ENCODE measurements at regions not wholly inside any gene's neighbourhood (a gene's known extent, or its start where the extent isn't known, plus 50 kb on each side); places are given as distances from the start of the nearest gene placed in this dataset.
"Not testable (repeated sequence)": the region's sequence is repeated elsewhere in the genome, so short reads cannot be mapped to it uniquely, and the experiment has no call there.

DNA sequence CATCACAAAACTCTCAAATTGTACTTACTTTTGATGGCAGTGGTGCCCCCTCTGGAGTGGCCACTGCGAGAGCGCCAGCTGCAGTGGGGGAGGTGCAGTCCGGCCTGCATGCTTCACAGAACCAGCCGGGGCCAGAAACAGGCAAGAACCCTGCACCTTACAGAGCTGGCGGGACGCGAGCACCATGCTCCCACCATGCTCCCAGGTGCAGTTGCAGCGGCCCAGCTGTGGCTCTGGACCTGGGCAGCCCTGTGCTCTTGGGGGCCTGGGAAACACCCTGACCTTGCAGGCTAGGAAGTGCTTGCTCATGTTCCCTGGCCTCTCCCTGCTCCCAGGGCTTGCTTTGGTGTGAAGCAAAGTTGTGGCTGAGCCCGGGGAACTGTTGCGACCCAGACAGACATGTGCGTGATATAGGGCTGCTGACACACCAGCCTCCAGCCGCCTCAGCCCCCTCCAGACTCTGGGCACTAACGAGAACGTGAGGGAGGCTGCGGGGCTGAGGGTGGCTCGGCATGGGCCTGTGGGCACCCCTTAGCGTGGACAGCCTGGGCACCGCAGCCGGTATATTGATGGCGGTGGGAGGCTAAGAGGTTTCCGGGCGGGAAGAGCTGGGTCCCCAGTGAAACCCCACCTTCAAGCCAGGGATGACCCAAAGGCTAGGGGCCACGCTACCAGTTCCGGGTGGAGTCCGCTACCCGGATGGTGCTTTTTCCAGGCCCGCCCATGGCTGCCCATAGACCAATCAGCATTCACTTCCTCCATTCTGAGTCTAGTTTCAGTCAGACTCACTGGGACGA, 1809.9 kb upstream of the ACO1 start:
- no peaks in the 10 kb centered on the region for H3K36me3 Mint-ChIP-seq
- H3K9me3 Mint-ChIP-seq, result peaks cover 0 to 17% (median 5%) of the 10 kb centered on the region in 7 donors
- H3K4me1 Mint-ChIP-seq, result no peaks in the 10 kb centered on the region
- no peak overlapping the region for H3K4me3 Mint-ChIP-seq
- no peak overlapping the region for H3K27ac Mint-ChIP-seq
- no peaks in the 10 kb centered on the region for H3K27me3 Mint-ChIP-seq
- DNase-seq, result no peak
- no peak for ATAC-seq (ENCODE audit: low read depth in 2 of 2)

DNA sequence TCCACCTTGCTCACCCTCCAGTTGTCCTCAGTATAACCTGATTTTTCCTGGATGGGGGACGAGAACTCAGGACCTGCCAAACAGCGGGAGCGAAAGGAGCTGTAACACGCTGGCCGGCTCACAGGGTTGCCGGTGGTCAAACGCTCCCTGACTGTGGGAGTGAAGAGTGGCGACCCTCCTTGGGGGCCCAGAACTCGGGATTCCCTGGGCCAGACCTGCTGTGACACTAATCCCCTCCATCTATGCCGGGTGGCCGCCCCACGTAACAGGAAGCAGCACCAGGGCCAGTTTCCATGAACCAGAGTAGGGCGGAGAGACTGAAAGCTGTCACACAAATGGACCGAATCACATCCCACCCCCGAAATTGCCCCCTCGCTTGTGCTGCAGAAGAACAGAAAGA, 1809.2 kb upstream of the ACO1 start:
- Mint-ChIP-seq H3K9me3 (peaks cover 0 to 17% (median 3%) of the 10 kb centered on the region in 7 donors), H3K4me3 (no peak overlapping the region), H3K27ac (no peak overlapping the region), H3K4me1 (no peaks in the 10 kb centered on the region), H3K27me3 (no peaks in the 10 kb centered on the region), H3K36me3 (no peaks in the 10 kb centered on the region)
- ATAC-seq (ENCODE audit: low read depth in 2 of 2) (no peak), DNase-seq (no peak)

DNA sequence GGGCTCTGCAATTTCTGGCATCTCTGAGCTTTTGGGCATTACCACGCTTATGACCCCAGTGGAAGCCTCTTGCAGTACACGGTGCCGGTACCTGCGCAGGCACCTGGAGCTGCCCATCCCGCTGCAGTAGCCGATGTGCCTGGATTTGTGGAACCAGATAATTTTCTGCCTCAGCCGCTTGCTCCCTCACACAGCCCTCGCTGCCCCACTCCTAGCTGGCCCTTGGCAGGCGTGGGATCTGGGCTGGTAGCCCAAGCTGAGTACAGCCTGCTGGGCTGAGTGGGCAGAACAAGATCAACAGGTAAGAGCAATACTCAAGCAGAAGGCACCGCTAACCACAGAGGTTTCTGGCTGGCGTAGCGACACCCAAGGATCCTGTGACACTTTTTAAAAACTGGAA, 1808.8 kb upstream of the ACO1 start:
- no peak for DNase-seq
- Mint-ChIP-seq H3K4me1 (no peaks in the 10 kb centered on the region), H3K27me3 (no peaks in the 10 kb centered on the region), H3K27ac (no peak overlapping the region), H3K4me3 (no peak overlapping the region), H3K36me3 (no peaks in the 10 kb centered on the region), H3K9me3 (peaks cover 0 to 14% (median 3%) of the 10 kb centered on the region in 7 donors)
- no peak for ATAC-seq (ENCODE audit: low read depth in 2 of 2)

DNA sequence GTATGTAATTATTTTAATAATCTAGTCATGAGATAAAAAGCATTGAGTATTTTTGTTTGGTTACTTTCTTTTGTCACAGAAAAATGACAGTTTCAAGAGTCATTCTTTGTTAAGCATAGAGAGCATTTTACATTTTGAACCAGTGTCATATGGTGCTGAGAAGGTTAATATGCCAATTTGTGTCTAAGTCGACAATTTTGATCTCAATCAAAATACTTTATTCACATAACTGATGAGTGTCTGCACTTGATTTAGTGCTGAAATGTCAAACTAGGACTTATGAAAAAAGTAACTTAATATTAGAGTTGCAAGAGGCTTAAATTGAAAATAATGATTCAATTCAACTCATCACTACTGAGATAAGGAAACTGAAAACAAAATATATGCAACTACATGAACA, 1804.6 kb upstream of the ACO1 start:
- ATAC-seq (ENCODE audit: low read depth in 2 of 2) (no peak), DNase-seq (no peak)
- H3K27ac Mint-ChIP-seq, result no peak overlapping the region
- no peaks in the 10 kb centered on the region for H3K36me3 Mint-ChIP-seq
- H3K9me3 Mint-ChIP-seq, result peaks cover 0 to 11% (median 2%) of the 10 kb centered on the region in 7 donors
- H3K27me3 Mint-ChIP-seq, result no peaks in the 10 kb centered on the region
- no peak overlapping the region for H3K4me3 Mint-ChIP-seq
- H3K4me1 Mint-ChIP-seq, result no peaks in the 10 kb centered on the region

DNA sequence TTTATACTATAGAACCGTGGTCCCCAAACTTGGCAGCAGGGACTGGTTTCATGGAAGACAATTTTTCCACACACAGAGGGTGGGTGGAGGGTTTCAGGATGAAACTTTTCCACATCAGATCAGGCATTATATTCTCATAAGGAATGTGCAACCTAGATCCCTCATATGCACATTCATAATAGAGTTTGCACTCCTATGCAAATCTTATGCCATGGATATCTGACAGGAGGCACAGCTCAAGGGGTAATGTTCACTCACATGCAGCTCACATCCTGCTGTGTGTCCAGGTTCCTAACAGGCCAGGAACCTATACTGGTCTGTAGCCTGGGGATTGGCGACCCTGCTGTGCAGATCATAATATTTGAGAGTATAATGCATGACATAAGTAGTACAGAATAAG, 1802.2 kb upstream of the ACO1 start:
- Mint-ChIP-seq H3K4me1 (no peaks in the 10 kb centered on the region), H3K27ac (no peak overlapping the region), H3K4me3 (no peak overlapping the region), H3K27me3 (no peaks in the 10 kb centered on the region), H3K36me3 (no peaks in the 10 kb centered on the region), H3K9me3 (peaks cover 0 to 5% (median 0%) of the 10 kb centered on the region in 7 donors)
- DNase-seq (no peak), ATAC-seq (ENCODE audit: low read depth in 2 of 2) (no peak)

DNA sequence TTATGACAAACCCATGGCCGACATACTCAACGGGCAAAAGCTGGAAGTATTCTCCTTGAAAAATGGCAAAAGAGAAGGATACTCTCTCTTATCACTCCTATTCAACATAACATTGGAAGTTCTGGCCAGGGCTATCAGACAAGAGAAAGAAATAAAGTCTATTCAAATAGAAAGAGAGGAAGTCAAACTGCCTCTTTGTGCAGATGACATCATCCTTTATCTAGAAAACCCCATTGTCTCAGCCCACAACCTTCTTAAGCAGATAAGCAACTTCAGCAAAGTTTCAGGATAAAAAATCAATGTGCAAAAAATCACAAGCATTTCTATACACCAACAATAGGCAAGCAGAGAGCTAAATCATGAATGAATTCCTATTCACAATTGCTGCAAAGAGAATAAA, 1799.9 kb upstream of the ACO1 start:
- H3K4me1 Mint-ChIP-seq, result no peaks in the 10 kb centered on the region
- no peak for ATAC-seq (ENCODE audit: low read depth in 2 of 2)

DNA sequence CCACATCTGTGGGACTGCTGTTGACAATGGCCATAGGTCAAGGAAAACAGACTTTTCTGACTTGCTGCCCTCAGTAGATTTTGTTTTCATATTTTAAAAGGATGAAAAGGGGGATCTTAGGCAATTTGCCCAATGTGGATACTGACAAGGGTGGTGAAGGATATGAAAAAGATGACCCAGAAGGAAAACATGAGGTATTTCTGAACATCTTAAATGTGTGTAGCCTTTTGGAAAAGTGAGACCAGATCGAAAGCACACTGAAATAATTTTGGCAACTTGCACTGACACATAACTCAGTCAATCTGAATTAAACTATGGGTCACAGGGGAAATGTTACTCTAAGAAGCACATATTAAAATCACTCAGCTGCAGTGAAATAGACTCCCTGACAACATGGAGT, 1793.0 kb upstream of the ACO1 start:
- ATAC-seq (ENCODE audit: low read depth in 2 of 2) (no peak), DNase-seq (no peak)
- peaks cover 0 to 4% (median 0%) of the 10 kb centered on the region in 7 donors for H3K9me3 Mint-ChIP-seq
- no peak overlapping the region for H3K27ac Mint-ChIP-seq
- no peaks in the 10 kb centered on the region for H3K4me1 Mint-ChIP-seq
- no peak overlapping the region for H3K4me3 Mint-ChIP-seq
- H3K36me3 Mint-ChIP-seq, result no peaks in the 10 kb centered on the region
- H3K27me3 Mint-ChIP-seq, result no peaks in the 10 kb centered on the region

More for the DNA sequence above, 1799.9 kb upstream of the ACO1 start:
- H3K27ac Mint-ChIP-seq, result no peak overlapping the region
- DNase-seq, result no peak
- H3K27me3 Mint-ChIP-seq, result no peaks in the 10 kb centered on the region
- H3K4me3 Mint-ChIP-seq, result no peak overlapping the region
- no peaks in the 10 kb centered on the region for H3K36me3 Mint-ChIP-seq
- H3K9me3 Mint-ChIP-seq, result peaks cover 0 to 5% (median 0%) of the 10 kb centered on the region in 7 donors

DNA sequence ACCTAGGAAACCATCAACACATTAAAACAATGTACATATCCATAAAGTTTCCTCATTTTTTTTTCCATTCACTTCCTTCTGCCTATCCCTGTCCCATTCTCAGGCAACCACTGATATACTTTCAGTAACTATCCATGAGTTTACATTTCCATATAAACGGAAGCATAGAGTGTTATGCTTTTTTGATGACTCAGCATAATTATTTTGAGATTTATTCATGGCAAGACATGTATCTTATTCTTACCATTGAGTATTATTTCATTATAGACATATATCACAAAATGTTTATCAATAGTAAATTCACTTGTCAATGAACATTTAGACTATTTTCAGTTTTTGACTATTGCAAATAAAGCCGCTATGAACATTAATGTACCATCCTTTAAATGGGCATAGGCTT, 1786.8 kb upstream of the ACO1 start:
- no peaks in the 10 kb centered on the region for H3K27me3 Mint-ChIP-seq
- no peaks in the 10 kb centered on the region for H3K36me3 Mint-ChIP-seq
- no peak overlapping the region for H3K27ac Mint-ChIP-seq
- no peak for DNase-seq
- no peaks in the 10 kb centered on the region for H3K4me1 Mint-ChIP-seq
- no peak overlapping the region for H3K4me3 Mint-ChIP-seq
- H3K9me3 Mint-ChIP-seq, result peaks cover 0 to 7% (median 2%) of the 10 kb centered on the region in 7 donors
- ATAC-seq (ENCODE audit: low read depth in 2 of 2), result no peak

DNA sequence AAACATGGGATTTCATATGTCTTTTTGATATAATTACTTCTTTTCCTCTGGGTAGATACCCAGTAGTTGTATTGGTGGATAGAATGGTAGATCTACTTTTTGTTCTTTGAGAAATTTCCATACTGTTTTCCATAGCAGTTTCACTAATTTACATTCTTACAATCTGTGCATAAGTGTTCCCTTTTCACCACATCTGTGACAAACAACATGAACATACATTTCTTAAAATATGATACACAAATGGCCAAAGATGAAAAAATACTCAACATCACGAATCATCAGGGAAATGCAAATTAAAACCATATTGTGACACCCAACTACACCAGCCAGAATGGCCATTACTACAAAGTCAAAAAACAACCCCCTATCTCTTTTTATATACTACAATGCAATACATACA, 1778.5 kb upstream of the ACO1 start:
- H3K4me3 Mint-ChIP-seq, result no peak overlapping the region

DNA sequence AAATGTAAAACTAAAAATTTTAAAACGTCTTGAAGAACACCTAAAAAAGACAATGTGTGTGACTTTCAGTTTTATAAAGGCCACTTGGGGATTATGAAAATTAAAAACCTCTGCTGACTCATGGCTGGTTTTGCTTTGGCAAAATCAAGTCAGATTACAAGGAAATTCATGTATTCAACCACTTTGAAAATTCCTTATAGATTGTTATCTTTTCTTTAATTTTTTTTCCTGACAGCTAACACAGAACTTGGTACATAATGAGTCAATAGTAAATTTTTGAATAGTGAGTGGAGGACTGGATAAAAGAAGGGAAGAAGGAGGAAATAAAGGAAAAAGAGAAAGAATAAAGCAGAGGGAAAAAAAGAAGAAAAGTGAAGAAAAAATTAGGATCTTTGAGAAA, 1774.7 kb upstream of the ACO1 start:
- ATAC-seq (ENCODE audit: low read depth in 2 of 2) (no peak), DNase-seq (no peak)
- Mint-ChIP-seq H3K27me3 (no peaks in the 10 kb centered on the region), H3K4me3 (no peak overlapping the region), H3K27ac (no peak overlapping the region), H3K36me3 (no peaks in the 10 kb centered on the region), H3K9me3 (peaks cover 0 to 6% (median 0%) of the 10 kb centered on the region in 7 donors), H3K4me1 (no peaks in the 10 kb centered on the region)

More for the DNA sequence above, 1778.5 kb upstream of the ACO1 start:
- Mint-ChIP-seq H3K27ac (no peak overlapping the region), H3K9me3 (peaks cover 0 to 7% (median 3%) of the 10 kb centered on the region in 7 donors), H3K4me1 (no peaks in the 10 kb centered on the region), H3K36me3 (no peaks in the 10 kb centered on the region), H3K27me3 (no peaks in the 10 kb centered on the region)
- DNase-seq (no peak), ATAC-seq (ENCODE audit: low read depth in 2 of 2) (no peak)

DNA sequence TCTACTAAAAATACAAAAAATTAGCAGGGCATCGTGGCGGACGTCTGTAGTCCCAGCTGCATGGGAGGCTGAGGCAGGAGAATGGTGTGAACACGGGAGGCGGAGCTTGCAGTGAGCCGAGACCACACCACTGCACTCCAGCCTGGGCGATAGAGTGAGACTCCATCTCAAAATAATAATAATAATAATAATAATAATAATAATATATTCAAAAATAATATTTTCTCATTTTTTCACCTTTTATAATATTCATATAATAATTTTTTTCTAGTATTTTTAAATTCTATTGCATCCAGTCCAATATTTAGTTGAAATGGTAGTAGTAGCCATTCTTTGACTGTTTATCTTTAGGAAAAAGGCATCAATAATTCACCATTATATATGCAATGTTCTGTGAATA, 1767.7 kb upstream of the ACO1 start:
- ATAC-seq (ENCODE audit: low read depth in 2 of 2); H3K9me3 Mint-ChIP-seq; H3K4me1 Mint-ChIP-seq; H3K4me3 Mint-ChIP-seq; DNase-seq; H3K27ac Mint-ChIP-seq; H3K27me3 Mint-ChIP-seq; H3K36me3 Mint-ChIP-seq: not testable (repeated sequence)

DNA sequence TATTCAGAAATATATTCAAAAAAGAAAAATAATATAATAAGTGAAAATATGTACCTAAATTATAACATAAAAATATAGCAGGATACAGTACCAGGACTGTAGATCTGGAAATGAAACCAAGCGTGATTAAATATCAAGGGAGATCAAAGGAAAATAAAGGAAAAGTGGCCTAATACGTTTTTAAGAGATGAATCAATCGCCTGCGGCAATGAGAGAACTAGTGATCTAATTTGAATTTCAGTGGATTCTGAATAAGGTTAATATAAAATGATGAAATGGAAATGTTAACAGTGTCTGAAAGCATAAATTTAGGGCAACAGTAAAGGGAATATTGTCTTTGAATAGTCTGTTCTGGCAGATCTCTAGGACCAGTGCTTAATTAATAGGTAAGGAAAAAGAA, 1761.9 kb upstream of the ACO1 start:
- DNase-seq (no peak), ATAC-seq (ENCODE audit: low read depth in 2 of 2) (no peak)
- Mint-ChIP-seq H3K4me1 (no peaks in the 10 kb centered on the region), H3K27me3 (no peaks in the 10 kb centered on the region), H3K36me3 (no peaks in the 10 kb centered on the region), H3K4me3 (no peak overlapping the region), H3K9me3 (no peaks in the 10 kb centered on the region), H3K27ac (no peak overlapping the region)

DNA sequence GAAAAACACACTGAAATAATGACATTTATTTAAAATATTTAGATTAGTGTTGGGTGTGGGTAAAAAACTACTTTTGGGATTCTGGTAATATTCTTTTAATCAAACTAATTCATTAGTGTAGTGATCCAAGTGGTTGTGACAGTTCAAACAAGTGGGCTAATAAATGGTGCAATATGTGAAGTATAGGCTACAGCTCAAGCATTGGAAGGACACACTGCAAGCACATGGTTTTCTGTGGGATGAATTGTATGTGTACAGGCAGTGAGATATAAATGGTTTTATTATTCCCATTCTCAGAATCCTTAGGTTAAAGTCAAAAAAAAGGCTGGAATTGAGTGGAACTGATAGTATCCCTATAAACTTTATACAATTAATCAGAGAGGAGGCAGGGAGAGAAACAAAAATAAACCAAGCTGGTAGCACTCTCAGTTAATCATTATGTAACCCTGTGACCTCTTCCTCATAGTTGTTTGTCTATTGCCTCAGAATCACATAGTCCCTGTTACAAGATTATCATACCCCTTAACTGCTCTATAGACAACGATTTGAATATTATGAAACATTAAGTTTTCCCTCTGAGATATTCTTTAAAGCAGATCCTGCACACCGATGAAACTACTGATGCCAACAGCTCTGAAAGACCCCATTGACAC, 1755.4 kb upstream of the ACO1 start:
- DNase-seq, result no peak
- ATAC-seq (ENCODE audit: low read depth in 2 of 2), result no peak
- H3K4me1 Mint-ChIP-seq, result no peaks in the 10 kb centered on the region
- no peaks in the 10 kb centered on the region for H3K27me3 Mint-ChIP-seq
- no peak overlapping the region for H3K27ac Mint-ChIP-seq
- no peaks in the 10 kb centered on the region for H3K36me3 Mint-ChIP-seq
- H3K4me3 Mint-ChIP-seq, result no peak overlapping the region
- H3K9me3 Mint-ChIP-seq, result peaks cover 0 to 2% (median 0%) of the 10 kb centered on the region in 7 donors

DNA sequence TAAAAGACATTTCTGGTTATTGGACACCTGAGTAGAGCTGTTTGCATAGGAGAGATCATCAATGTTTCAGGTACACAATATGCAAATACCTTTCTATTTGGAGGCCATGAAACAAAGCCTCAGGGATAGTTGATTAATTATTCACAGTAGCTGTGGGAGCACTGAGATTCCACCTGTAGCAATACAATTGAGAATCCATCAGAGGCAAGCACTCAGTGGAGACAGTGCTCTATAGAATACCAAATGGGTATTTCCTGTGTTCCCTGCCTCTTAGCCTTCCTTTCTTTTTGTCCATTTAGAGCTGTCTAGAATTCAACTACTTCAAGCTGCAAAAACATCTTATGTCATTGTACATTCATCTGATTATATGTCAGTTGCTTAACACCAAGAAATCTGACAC, 1754.0 kb upstream of the ACO1 start:
- H3K9me3 Mint-ChIP-seq, result peaks cover 0 to 2% (median 0%) of the 10 kb centered on the region in 7 donors
- no peaks in the 10 kb centered on the region for H3K36me3 Mint-ChIP-seq
- H3K4me3 Mint-ChIP-seq, result no peak overlapping the region
- ATAC-seq (ENCODE audit: low read depth in 2 of 2), result no peak
- no peak for DNase-seq
- no peaks in the 10 kb centered on the region for H3K4me1 Mint-ChIP-seq
- H3K27me3 Mint-ChIP-seq, result no peaks in the 10 kb centered on the region
- no peak overlapping the region for H3K27ac Mint-ChIP-seq

Measured in naive B cell (primary cell).